Ishikawa (cell line): ENCODE measurements at regions not wholly inside any gene's neighbourhood (a gene's known extent, or its start where the extent isn't known, plus 50 kb on each side); places are given as distances from the start of the nearest gene placed in this dataset.

Experiments
- CEBPB ChIP-seq: IDR thresholded peaks from 2 replicates; pipeline ENCODE4 v1.6.1; 2012
- CREB1 ChIP-seq: IDR thresholded peaks from 2 replicates; pipeline ENCODE4 v1.6.1; 2012; ENCODE audit warnings: low read depth
- EGR1 ChIP-seq: IDR thresholded peaks from 2 replicates; pipeline ENCODE4 v1.6.1; 2012
- EP300 ChIP-seq: IDR thresholded peaks from 2 replicates; pipeline ENCODE4 v1.6.1; 2012; ENCODE audit warnings: borderline replicate concordance
- FOXM1 ChIP-seq: IDR thresholded peaks from 2 replicates; pipeline ENCODE4 v1.6.1; 2012; ENCODE audit warnings: low read depth, borderline replicate concordance
- NFIC ChIP-seq: IDR thresholded peaks from 2 replicates; pipeline ENCODE4 v1.6.1; 2012
- RAD21 ChIP-seq: IDR thresholded peaks from 2 replicates; pipeline ENCODE4 v1.6.1; 2012; ENCODE audit warnings: low read depth
- TAF1 ChIP-seq: IDR thresholded peaks from 2 replicates; pipeline ENCODE4 v1.6.1; 2012; ENCODE audit warnings: low read depth, mild to moderate bottlenecking
- TCF12 ChIP-seq: IDR thresholded peaks from 2 replicates; pipeline ENCODE4 v1.6.1; 2012; ENCODE audit warnings: low read depth
- TEAD4 ChIP-seq: IDR thresholded peaks from 2 replicates; pipeline ENCODE4 v1.6.1; 2012
- USF1 ChIP-seq: IDR thresholded peaks from 2 replicates; pipeline ENCODE4 v1.6.1; 2012
- YY1 ChIP-seq: IDR thresholded peaks from 2 replicates; pipeline ENCODE4 v1.6.1; 2012; ENCODE audit warnings: low read depth
- TF ChIP-seq, protein P1 (sequence below): IDR thresholded peaks from 2 replicates; pipeline ENCODE4 v1.6.1; 2012
- TF ChIP-seq, protein P2 (sequence below): IDR thresholded peaks from 2 replicates; pipeline ENCODE4 v1.6.1; 2012; ENCODE audit warnings: low read depth, mild to moderate bottlenecking

DNA sequence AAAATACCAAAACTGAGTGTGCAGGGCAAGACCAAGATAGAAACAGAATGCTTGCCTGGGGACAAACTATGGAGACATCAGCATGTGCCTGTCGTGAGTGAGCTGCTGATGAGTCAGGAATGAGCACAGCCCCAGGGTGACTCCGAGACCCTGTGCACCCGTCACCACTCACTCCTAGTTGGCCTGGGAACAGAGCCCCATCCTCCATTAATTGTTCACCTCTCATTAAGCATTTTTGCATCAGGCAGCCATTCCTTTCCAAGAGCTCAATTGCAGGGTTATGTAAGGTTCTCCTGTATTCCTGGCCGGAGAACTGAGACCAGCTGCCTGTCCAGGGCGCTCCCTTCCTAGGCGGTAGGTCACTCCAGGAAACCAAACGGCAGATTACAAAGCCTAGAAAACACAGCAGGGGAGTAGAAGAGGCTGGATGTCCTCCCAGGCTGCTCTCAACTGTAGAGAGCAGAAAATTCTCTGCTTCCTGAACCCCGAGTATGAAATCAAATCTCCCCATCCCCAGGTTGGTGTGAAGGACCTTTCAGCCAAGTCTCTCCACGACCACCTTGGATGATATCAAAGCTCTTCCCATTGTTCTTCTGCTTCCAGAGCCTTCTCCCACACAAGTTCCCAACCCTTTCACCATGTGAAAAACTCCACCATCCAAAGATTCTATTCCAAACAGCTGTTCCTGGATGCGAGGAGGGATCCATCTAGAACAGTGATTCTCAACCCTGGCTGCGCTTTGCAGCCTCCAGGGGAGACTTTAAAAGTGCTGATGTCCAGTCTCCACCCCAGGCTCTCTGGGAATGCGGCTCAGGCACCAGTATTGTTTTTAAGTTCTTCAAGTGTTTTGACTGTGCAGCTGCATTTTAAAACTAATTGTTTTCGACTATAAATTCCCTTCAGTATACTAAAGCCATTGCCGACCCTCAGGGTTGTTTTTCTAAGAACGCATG lies 532.6 kb upstream of the JARID2 start:
- TF ChIP-seq, protein P1, sequence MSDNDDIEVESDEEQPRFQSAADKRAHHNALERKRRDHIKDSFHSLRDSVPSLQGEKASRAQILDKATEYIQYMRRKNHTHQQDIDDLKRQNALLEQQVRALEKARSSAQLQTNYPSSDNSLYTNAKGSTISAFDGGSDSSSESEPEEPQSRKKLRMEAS = no peak
- TF ChIP-seq TAF1 (no peak), YY1 (no peak), RAD21 (no peak), TEAD4 (no peak), EP300 (no peak), USF1 (no peak), CEBPB (no peak), NFIC (no peak), CREB1 (no peak), TCF12 (no peak), EGR1 (no peak), FOXM1 (no peak)
- TF ChIP-seq, protein P2, sequence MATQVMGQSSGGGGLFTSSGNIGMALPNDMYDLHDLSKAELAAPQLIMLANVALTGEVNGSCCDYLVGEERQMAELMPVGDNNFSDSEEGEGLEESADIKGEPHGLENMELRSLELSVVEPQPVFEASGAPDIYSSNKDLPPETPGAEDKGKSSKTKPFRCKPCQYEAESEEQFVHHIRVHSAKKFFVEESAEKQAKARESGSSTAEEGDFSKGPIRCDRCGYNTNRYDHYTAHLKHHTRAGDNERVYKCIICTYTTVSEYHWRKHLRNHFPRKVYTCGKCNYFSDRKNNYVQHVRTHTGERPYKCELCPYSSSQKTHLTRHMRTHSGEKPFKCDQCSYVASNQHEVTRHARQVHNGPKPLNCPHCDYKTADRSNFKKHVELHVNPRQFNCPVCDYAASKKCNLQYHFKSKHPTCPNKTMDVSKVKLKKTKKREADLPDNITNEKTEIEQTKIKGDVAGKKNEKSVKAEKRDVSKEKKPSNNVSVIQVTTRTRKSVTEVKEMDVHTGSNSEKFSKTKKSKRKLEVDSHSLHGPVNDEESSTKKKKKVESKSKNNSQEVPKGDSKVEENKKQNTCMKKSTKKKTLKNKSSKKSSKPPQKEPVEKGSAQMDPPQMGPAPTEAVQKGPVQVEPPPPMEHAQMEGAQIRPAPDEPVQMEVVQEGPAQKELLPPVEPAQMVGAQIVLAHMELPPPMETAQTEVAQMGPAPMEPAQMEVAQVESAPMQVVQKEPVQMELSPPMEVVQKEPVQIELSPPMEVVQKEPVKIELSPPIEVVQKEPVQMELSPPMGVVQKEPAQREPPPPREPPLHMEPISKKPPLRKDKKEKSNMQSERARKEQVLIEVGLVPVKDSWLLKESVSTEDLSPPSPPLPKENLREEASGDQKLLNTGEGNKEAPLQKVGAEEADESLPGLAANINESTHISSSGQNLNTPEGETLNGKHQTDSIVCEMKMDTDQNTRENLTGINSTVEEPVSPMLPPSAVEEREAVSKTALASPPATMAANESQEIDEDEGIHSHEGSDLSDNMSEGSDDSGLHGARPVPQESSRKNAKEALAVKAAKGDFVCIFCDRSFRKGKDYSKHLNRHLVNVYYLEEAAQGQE = no peak
